ENCODE measurements at regions not wholly inside any gene's neighbourhood (a gene's known extent, or its start where the extent isn't known, plus 50 kb on each side); places are given as distances from the start of the nearest gene placed in this dataset. TPM values are rescaled to one million over a fixed set of nuclear protein-coding genes. Genes with fewer than 3 reads are reported as not detected.

DNA sequence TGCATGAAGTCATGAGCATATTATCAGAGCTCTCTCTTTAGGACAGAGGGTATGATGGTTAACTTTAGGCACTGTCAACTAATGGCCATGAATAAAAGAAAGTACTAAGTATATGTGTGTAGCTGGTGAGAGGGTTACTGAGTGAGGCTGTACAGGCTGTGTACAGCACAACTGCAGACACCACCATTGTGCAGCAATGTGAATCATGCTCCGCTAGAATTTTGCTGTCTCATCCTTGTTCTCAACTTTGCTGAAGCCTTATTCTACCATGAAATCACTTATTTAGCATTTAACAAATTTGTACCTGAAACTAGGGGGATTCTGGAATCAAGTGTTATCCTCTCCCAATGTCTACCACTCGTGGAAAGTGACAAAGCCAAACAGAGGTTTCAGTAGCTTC is 414.9 kb downstream of the PLCL1 start:
- no peak for DNase-seq (ENCODE audit: low read depth)
- no peak overlapping the region for H3K4me3 ChIP-seq (ENCODE audit: low read depth, low read length)
- ChIA-PET POLR2A (no interaction called here), CTCF (no interaction called here)
- H3K27me3 ChIP-seq (ENCODE audit: control insufficient read depth, insufficient read depth, low read length): no peaks in the 10 kb centered on the region
- no peaks in the 10 kb centered on the region for H3K36me3 ChIP-seq (ENCODE audit: control insufficient read depth, insufficient read depth, low read length)
- TF ChIP-seq, protein P1, sequence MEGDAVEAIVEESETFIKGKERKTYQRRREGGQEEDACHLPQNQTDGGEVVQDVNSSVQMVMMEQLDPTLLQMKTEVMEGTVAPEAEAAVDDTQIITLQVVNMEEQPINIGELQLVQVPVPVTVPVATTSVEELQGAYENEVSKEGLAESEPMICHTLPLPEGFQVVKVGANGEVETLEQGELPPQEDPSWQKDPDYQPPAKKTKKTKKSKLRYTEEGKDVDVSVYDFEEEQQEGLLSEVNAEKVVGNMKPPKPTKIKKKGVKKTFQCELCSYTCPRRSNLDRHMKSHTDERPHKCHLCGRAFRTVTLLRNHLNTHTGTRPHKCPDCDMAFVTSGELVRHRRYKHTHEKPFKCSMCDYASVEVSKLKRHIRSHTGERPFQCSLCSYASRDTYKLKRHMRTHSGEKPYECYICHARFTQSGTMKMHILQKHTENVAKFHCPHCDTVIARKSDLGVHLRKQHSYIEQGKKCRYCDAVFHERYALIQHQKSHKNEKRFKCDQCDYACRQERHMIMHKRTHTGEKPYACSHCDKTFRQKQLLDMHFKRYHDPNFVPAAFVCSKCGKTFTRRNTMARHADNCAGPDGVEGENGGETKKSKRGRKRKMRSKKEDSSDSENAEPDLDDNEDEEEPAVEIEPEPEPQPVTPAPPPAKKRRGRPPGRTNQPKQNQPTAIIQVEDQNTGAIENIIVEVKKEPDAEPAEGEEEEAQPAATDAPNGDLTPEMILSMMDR (IDR thresholded peaks at IDR 0.05; ENCODE audit: insufficient read depth, low read depth, low read length): no peak

DNA sequence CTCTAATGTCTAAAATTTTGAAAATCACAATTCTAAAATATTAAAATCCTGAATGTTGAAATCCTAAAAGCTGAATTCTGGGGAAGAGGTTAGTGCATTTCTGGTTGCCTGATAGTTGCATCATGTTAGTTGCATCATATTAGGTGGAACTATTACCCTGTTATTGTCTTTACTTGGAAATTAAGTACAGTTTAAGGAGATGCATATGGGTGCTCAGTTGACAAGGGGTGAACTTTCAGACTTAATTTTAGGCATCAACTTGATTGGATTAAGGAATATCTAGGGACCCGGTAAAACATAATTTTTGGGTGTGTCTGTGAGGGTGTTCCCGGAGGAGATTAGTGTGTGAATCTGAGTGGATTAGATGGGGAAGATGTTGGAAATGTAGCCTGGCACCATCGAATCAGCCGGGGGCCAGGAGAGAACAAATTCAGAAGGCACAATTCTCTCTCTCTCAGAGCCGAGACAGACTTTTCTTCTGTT is 409.8 kb downstream of the PLCL1 start:
- CTCF ChIA-PET: no interaction called here
- Histone ChIP-seq H3K36me3 (ENCODE audit: control insufficient read depth, insufficient read depth, low read length) (no peaks in the 10 kb centered on the region), H3K4me3 (ENCODE audit: low read depth, low read length) (no peak overlapping the region), H3K27me3 (ENCODE audit: control insufficient read depth, insufficient read depth, low read length) (no peaks in the 10 kb centered on the region)
- DNase-seq (ENCODE audit: low read depth): no peak
- TF ChIP-seq, protein P1 (IDR thresholded peaks at IDR 0.05; ENCODE audit: insufficient read depth, low read depth, low read length): no peak
- POLR2A ChIA-PET: no interaction called here

DNA sequence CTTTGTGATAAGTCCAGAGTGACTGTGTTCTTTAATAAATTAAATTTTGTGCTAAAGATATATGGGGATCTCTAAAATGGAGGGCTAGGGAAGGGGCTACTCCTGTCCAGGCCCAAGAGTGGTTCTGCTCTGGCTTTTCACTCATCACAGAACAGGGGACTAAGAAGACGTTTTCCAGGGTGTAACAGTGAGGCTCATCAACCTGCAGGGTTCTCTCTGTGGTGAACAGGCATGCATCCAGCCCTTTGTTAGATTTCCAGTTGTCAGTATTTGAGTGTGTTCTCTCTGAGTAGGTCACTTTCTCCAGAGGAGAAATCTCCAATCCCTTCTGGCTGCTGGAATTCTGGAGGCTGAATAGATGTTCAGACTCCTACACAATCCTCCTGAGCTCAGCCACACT is 408.9 kb downstream of the PLCL1 start:
- H3K36me3 ChIP-seq (ENCODE audit: control insufficient read depth, insufficient read depth, low read length): no peaks in the 10 kb centered on the region
- DNase-seq (ENCODE audit: low read depth): no peak
- CTCF ChIA-PET: no interaction called here
- no peak overlapping the region for H3K4me3 ChIP-seq (ENCODE audit: low read depth, low read length)
- POLR2A ChIA-PET: no interaction called here
- H3K27me3 ChIP-seq (ENCODE audit: control insufficient read depth, insufficient read depth, low read length): no peaks in the 10 kb centered on the region
- TF ChIP-seq, protein P1 (IDR thresholded peaks at IDR 0.05; ENCODE audit: insufficient read depth, low read depth, low read length): no peak

DNA sequence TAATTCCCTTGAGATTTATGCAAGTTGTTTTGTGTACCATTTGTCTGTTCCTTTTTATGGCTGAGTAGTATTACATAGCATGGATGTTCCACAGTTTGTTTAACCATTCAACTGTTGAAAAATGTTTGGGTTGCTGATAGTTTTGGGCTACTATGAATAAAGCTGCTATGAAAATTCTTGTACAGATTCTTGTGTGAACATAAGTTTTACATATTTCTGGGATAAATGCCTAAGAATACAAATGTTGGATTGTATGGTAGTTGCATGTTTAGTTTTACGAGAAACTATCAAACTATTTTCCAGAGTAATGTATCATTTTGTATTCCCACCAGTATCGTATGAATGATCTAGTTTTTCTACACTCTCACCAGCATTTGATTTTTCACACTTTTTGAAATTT is 407.3 kb downstream of the PLCL1 start:
- TF ChIP-seq, protein P1 (IDR thresholded peaks at IDR 0.05; ENCODE audit: insufficient read depth, low read depth, low read length): no peak
- Histone ChIP-seq H3K4me3 (ENCODE audit: low read depth, low read length) (no peak overlapping the region), H3K27me3 (ENCODE audit: control insufficient read depth, insufficient read depth, low read length) (no peaks in the 10 kb centered on the region), H3K36me3 (ENCODE audit: control insufficient read depth, insufficient read depth, low read length) (no peaks in the 10 kb centered on the region)
- ChIA-PET POLR2A (no interaction called here), CTCF (no interaction called here)
- no peak for DNase-seq (ENCODE audit: low read depth)

DNA sequence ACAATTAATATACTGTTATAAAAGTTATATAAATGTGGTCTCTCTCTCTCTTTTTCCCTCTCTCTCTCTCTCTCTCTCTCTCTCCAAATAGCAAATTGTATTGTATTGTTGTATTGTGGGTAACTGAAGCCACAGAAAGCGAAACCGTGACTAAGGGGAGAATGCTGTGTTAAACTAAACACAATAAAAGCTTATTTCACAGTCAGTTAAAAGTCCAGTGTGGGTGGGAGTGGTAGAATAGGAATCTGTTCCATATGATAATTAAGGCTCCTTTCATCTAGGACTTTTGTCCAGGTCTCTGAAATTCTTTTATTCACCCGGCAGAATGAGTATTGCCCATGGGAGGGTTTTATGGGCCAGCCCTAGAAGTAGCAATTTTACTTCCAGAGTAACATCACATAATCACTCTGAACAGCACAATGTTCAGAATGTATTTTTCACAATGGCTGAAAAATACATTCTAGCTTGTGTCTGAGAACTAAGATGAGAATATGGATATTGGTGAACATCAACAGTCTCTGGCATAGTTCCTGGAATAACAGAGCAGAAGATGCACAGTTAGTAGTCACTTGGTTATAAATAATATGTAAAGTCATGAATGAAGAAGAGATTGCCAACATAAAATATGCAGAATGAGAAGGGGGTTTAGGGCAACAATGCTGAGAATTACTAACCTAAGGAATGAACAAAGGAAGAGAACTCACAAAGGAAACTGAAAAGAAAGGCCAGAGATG is 399.1 kb downstream of the PLCL1 start:
- ChIA-PET POLR2A (no interaction called here), CTCF (no interaction called here)
- Histone ChIP-seq H3K27me3 (ENCODE audit: control insufficient read depth, insufficient read depth, low read length) (no peaks in the 10 kb centered on the region), H3K4me3 (ENCODE audit: low read depth, low read length) (no peak overlapping the region), H3K36me3 (ENCODE audit: control insufficient read depth, insufficient read depth, low read length) (no peaks in the 10 kb centered on the region)
- DNase-seq (ENCODE audit: low read depth): no peak
- TF ChIP-seq, protein P1 (IDR thresholded peaks at IDR 0.05; ENCODE audit: insufficient read depth, low read depth, low read length): no peak

Small RNA genes in the stretch of these regions (small RNA-seq; reads per million reads assigned to genes)
- gene RNU7-147P (ENCODE audit: insufficient read length, low read depth, low replicate concordance): not detected
